HEK293 (cell line): ENCODE measurements at regions not wholly inside any gene's neighbourhood (a gene's known extent, or its start where the extent isn't known, plus 50 kb on each side); places are given as distances from the start of the nearest gene placed in this dataset.

ENCODE experiments used
- CTCF ChIA-PET: fragments of 350-600 bp; formaldehyde crosslinking; extraction: SDS; loops from one replicate; lab custom pipeline; 2021; ENCODE audit warnings: antibody characterized with exemption; lab: Yijun Ruan, JAX
- POLR2A ChIA-PET: fragments of 300-600 bp; formaldehyde crosslinking; extraction: SDS; loops from one replicate; lab custom pipeline; 2020; ENCODE audit warnings: antibody characterized with exemption, inconsistent platforms; lab: Yijun Ruan, JAX
- H3K27ac ChIP-seq: fragments of 200-500 bp; sonication (Bioruptor generic); 2 replicates; pipeline ENCODE4 v1.5.1; 2014; ENCODE audit warnings: low read depth, low read length, control low read depth, inconsistent platforms; ENCODE audit errors: extremely low read depth
- H3K36me3 ChIP-seq, 2 experiments: fragments of 200-500 bp in 1 of 2; sonication (Bioruptor generic) in 1 of 2; 1 replicate in 1 of 2; 2 replicates in 1 of 2; pipeline ENCODE4 v1.5.1; 2014 to 2017; ENCODE audit warnings: inconsistent platforms in 2 of 2, low read length in 2 of 2; ENCODE audit not compliant: control insufficient read depth in 2 of 2, insufficient read depth in 1 of 2
- H3K4me1 ChIP-seq: fragments of 200-500 bp; sonication (Bioruptor generic); 2 replicates; pipeline ENCODE4 v1.5.1; 2014; ENCODE audit warnings: mild to moderate bottlenecking, low read length, inconsistent platforms; ENCODE audit not compliant: control insufficient read depth, insufficient read depth
- H3K4me3 ChIP-seq: 2 replicates; pipeline ENCODE4 v1.5.1; 2011; ENCODE audit warnings: low read depth, mild to moderate bottlenecking, control low read depth, low read length, moderate library complexity
- H3K9me3 ChIP-seq: fragments of 200-500 bp; sonication (Bioruptor generic); 2 replicates; pipeline ENCODE4 v1.5.1; 2014; ENCODE audit warnings: low read depth, low read length, inconsistent platforms; ENCODE audit not compliant: control insufficient read depth, insufficient read depth
- ATF2 ChIP-seq: fragments of 450-650 bp; formaldehyde crosslinking; IDR thresholded peaks from 2 replicates; pipeline ENCODE4 v1.5.1; 2016; ENCODE audit warnings: missing biosample characterization, missing genetic modification characterization, low read depth
- FEZF1 ChIP-seq: fragments of 450-650 bp; formaldehyde crosslinking; IDR thresholded peaks from 2 replicates; pipeline ENCODE4 v1.5.1; 2016; ENCODE audit warnings: missing biosample characterization, missing genetic modification characterization
- GLIS1 ChIP-seq: fragments of 450-650 bp; formaldehyde crosslinking; IDR thresholded peaks from 2 replicates; pipeline ENCODE4 v1.5.1; 2016; ENCODE audit warnings: missing biosample characterization, missing genetic modification characterization
- KLF10 ChIP-seq: fragments of 450-650 bp; IDR thresholded peaks from 2 replicates; pipeline ENCODE4 v1.5.1; 2018; ENCODE audit warnings: missing biosample characterization, mild to moderate bottlenecking, missing genetic modification characterization
- RBAK ChIP-seq: fragments of 450-650 bp; formaldehyde crosslinking; IDR thresholded peaks from 2 replicates; pipeline ENCODE4 v1.5.1; 2016; ENCODE audit warnings: missing biosample characterization, missing genetic modification characterization
- SETDB1 ChIP-seq: IDR thresholded peaks from one replicate; pipeline ENCODE4 v1.6.1; 2017; ENCODE audit warnings: mild to moderate bottlenecking, low read length, moderate library complexity, mixed read lengths; ENCODE audit not compliant: insufficient read length
- SP7 ChIP-seq: fragments of 450-650 bp; formaldehyde crosslinking; IDR thresholded peaks from 2 replicates; pipeline ENCODE4 v1.5.1; 2016; ENCODE audit warnings: missing biosample characterization, missing genetic modification characterization
- ZIC2 ChIP-seq: fragments of 450-650 bp; formaldehyde crosslinking; IDR thresholded peaks from 2 replicates; pipeline ENCODE4 v1.5.1; 2016; ENCODE audit warnings: missing biosample characterization, missing genetic modification characterization
- ZNF10 ChIP-seq: fragments of 450-650 bp; formaldehyde crosslinking; IDR thresholded peaks from 2 replicates; pipeline ENCODE4 v1.5.1; 2017; ENCODE audit warnings: missing biosample characterization, missing genetic modification characterization
- ZNF311 ChIP-seq: fragments of 450-650 bp; formaldehyde crosslinking; IDR thresholded peaks from 2 replicates; pipeline ENCODE4 v1.5.1; 2017; ENCODE audit warnings: missing biosample characterization, missing genetic modification characterization, borderline replicate concordance
- ZNF324 ChIP-seq: fragments of 450-650 bp; formaldehyde crosslinking; IDR thresholded peaks from 2 replicates; pipeline ENCODE4 v1.5.1; 2016; ENCODE audit warnings: missing biosample characterization, missing genetic modification characterization
- ZNF530 ChIP-seq: fragments of 450-650 bp; formaldehyde crosslinking; IDR thresholded peaks from 2 replicates; pipeline ENCODE4 v1.5.1; 2016; ENCODE audit warnings: low read depth, missing biosample characterization, missing genetic modification characterization
- ZNF629 ChIP-seq: fragments of 450-650 bp; formaldehyde crosslinking; IDR thresholded peaks from 2 replicates; pipeline ENCODE4 v1.5.1; 2017; ENCODE audit warnings: missing biosample characterization, missing genetic modification characterization
- ZNF660 ChIP-seq: fragments of 450-650 bp; IDR thresholded peaks from 2 replicates; pipeline ENCODE4 v1.5.1; 2018; ENCODE audit warnings: missing biosample characterization, mild to moderate bottlenecking, missing genetic modification characterization
- ZNF768 ChIP-seq: fragments of 450-650 bp; formaldehyde crosslinking; IDR thresholded peaks from 2 replicates; pipeline ENCODE4 v1.5.1; 2018; ENCODE audit warnings: missing biosample characterization, mild to moderate bottlenecking, missing genetic modification characterization
- ZNF792 ChIP-seq: fragments of 450-650 bp; formaldehyde crosslinking; IDR thresholded peaks from 2 replicates; pipeline ENCODE4 v1.5.1; 2016; ENCODE audit warnings: missing biosample characterization, missing genetic modification characterization
- TF ChIP-seq, protein P1 (sequence below): fragments of 450-650 bp; formaldehyde crosslinking; IDR thresholded peaks from 2 replicates; pipeline ENCODE4 v1.5.1; 2016; ENCODE audit warnings: missing biosample characterization, missing genetic modification characterization

DNA sequence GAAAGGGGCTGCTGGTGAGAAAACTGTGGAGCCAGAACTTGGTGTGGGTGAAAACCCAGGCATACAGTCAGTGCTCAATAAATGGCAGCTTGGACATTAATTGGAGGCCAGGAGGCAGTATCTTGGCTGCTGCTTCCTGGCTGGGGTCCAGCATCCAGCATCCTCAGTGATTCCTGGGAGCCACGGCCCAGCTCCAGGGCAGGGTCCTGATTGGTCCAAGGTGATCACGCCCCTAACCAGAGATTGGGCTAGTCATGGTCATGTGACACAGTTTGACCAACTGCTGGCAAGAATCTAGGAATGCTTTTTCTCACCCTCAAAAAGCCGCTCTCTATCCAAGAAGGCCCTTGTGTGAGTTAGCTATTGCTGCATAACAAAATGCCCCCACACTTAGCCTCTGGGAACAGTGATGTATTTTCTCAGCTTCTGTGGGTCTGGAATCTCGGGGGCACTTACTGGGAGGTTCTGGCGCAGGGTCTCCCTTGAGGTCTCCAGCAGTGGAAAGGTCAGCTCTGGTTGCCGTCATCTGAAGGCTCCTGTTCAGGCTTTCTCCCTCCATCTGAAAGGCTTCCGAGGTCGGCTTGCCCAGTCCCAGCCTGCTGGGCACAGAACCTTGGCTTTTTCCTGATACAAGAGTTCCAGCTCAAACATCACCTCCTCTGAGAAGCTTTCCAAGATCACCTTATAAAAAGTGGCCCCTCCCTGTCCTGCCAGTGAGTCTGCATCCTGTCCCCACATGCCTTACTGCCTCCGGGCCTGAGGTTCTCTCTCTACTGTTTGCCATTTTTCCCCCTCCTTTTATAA, 119.2 kb upstream of the NCOR2 start:
- ChIA-PET CTCF (interaction anchor here (0.7 to 1.1 kb wide), 3 partner anchors 33 to 65 kb away, joined by 3 read pairs; no protein-coding TSS in a partner anchor), POLR2A (no interaction called here)
- Histone ChIP-seq H3K27ac (no peak overlapping the region), H3K36me3 (no peaks in the 10 kb centered on the region), H3K9me3 (no peaks in the 10 kb centered on the region), H3K4me1 (no peaks in the 10 kb centered on the region; the same call in 1 of the 2 replicates), H3K4me3 (no peak overlapping the region)
- TF ChIP-seq ZNF324 (no peak), ZNF311 (no peak), SETDB1 (peak; percentile 26), RBAK (tag by site-specific recombination) (peak; percentile 99), KLF10 (tag by site-specific recombination) (peak; percentile 91), ZNF792 (tag by site-specific recombination) (peak; percentile 94)

DNA sequence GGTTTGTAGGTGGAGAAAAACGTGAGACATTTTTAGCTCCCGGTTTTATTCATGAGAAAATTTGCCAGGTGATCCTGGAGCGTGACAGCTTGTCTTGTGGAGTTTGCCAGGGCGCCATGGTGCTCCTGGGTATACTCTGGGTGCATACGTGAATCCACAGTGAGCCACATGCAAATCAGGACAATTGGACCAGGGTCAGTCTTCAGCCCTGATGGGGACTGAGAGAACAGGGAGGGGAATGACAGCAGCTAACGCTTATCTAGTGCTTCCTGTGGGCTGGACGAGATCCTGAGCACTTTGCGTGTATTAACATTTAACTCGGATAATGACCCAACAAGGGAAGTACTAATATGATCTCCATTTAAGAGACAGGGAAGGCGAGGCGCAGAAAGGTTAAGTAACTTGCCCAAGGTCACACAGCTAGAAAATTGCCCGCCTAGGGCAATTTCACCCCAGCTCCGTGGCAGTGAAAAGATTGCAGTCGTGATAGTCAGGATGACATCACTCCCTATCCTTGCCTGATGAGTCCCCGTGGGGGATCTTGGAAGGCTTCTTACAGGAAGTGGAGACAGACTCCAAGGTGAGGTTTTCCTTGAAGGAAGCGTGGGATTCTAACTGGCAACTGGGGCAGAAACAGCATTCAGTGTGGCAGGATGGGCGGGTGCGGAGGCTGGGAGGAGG, 118.4 kb upstream of the NCOR2 start:
- no peak overlapping the region for H3K4me3 ChIP-seq
- TF ChIP-seq SP7 (tag by site-specific recombination) (0 out of 2 replicates have a peak, but pooled peaks have one; percentile 15), ZNF768 (tag by site-specific recombination) (0 out of 2 replicates have a peak, but pooled peaks have one; percentile 83), ZIC2 (0 out of 2 replicates have a peak, but pooled peaks have one; percentile 8), ZNF311 (no peak), ZNF660 (tag by site-specific recombination) (no peak), ATF2 (peak; percentile 63), GLIS1 (peak; percentile 72), ZNF530 (tag by site-specific recombination) (no peak), ZNF10 (tag by site-specific recombination) (peak; percentile 66; the same call in 1 of the 2 replicates), FEZF1 (tag by site-specific recombination) (peak; percentile 14; the same call in 1 of the 2 replicates), ZNF629 (tag by site-specific recombination) (peak; percentile 58)
- TF ChIP-seq, protein P1, sequence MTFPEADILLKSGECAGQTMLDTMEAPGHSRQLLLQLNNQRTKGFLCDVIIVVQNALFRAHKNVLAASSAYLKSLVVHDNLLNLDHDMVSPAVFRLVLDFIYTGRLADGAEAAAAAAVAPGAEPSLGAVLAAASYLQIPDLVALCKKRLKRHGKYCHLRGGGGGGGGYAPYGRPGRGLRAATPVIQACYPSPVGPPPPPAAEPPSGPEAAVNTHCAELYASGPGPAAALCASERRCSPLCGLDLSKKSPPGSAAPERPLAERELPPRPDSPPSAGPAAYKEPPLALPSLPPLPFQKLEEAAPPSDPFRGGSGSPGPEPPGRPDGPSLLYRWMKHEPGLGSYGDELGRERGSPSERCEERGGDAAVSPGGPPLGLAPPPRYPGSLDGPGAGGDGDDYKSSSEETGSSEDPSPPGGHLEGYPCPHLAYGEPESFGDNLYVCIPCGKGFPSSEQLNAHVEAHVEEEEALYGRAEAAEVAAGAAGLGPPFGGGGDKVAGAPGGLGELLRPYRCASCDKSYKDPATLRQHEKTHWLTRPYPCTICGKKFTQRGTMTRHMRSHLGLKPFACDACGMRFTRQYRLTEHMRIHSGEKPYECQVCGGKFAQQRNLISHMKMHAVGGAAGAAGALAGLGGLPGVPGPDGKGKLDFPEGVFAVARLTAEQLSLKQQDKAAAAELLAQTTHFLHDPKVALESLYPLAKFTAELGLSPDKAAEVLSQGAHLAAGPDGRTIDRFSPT (tag by site-specific recombination), result peak; percentile 71; the same call in 1 of the 2 replicates
- no peak overlapping the region for H3K27ac ChIP-seq
- no peaks in the 10 kb centered on the region for H3K9me3 ChIP-seq
- ChIA-PET POLR2A (interaction anchor here (0.6 kb wide), 1 partner anchor 135 kb away, joined by 3 read pairs; no protein-coding TSS in a partner anchor), CTCF (interaction anchor here (0.6 to 1.4 kb wide), 5 partner anchors 8 to 1337 kb away, joined by 3 read pairs; no protein-coding TSS in a partner anchor)
- H3K36me3 ChIP-seq, result no peaks in the 10 kb centered on the region
- H3K4me1 ChIP-seq, result no peaks in the 10 kb centered on the region; the same call in 1 of the 2 replicates
